GM19452 (cell line): ENCODE measurements at regions not wholly inside any gene's neighbourhood (a gene's known extent, or its start where the extent isn't known, plus 50 kb on each side); places are given as distances from the start of the nearest gene placed in this dataset.
"Not testable (repeated sequence)": the region's sequence is repeated elsewhere in the genome, so short reads cannot be mapped to it uniquely, and the experiment has no call there.

Experiments used
- ATAC-seq: cut with Tn5 transposase; IDR thresholded peaks from one replicate; pipeline ENCODE4 v1.9.1; 2021; ENCODE audit not compliant: unreplicated experiment

DNA sequence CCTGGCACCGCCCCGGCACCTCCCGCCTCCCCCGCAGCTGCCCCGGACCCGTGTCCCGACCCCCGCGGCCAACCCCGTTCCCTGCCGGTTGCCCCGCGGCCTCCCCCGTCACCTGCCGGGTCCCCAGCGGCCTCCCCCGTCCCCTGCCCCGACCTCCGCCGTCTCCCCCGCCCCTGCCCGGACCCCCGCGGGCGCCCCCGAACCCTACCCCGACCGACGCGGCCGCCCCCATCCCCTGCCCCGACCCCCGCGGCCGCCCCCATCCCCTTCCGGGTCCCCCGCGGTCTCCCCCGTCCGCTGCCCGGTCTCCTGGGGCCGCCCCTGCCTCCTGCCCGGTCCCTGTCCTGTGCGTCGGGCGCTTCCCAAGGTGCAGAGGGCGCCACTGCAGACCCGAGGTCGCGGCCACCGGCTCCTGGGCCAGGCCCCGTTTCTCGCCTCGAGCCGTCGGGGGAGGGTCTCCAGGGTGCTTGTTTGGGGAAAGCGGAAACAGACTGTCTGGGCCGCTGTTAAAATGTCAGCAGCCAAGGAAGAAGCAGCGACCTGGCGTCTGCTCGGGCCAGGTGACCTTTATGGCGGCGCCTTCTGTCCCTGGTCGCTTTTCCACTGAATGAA, 51.6 kb upstream of the APOD start:
- ATAC-seq = not testable (repeated sequence)

DNA sequence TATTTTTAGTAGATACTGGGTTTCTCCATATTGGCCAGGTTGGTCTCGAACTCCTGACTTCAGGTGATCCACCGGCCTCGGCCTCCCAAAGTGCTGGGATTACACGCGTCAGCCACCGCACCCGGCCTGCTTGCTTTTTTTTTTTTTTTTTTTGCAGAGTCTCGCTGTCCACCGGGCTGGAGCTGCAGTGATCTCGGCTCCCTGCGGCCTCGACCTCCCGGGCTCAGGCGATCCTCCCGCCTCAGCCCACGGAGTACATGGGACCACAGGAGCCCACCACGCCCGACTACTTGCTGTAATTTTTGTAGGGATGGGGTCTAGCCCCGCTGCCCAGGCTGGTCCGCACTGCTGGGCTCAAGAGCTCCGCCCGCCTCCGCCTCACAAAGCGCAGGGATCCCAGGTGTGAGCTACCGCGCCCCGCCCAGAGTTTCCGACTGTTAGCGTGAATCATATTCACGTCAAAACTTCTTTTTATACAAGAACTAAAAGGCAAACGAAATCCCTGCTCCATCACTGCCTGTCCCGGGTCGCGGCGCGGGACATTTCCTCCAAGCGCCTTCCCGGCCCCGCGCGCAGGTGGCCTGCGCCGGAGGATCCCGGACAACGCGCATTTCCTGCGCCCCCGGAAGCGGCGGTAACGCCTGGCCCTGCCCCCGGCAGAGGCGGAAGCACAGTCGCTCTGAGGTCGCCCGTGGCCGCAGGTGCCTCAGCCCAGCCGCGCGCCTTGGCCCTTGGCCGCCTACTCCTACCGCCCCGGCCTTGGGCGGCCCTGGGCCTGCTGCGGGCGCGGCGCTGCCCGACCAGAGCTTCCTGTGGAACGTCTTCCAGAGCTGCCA, 50.9 kb upstream of the APOD start:
- peak; percentile 95 for ATAC-seq
